HG03108 (cell line): ENCODE measurements at regions not wholly inside any gene's neighbourhood (a gene's known extent, or its start where the extent isn't known, plus 50 kb on each side); places are given as distances from the start of the nearest gene placed in this dataset.
A peak's percentile ranks its signal among the peaks of the same experiment; 100 is the strongest.
"Not testable (repeated sequence)": the region's sequence is repeated elsewhere in the genome, so short reads cannot be mapped to it uniquely, and the experiment has no call there.

ENCODE experiments used
- ATAC-seq: cut with Tn5 transposase; IDR thresholded peaks from one replicate; pipeline ENCODE4 v1.9.1; 2021; ENCODE audit warnings: moderate library complexity; ENCODE audit not compliant: unreplicated experiment

GRCh38 chr6:149127212-149127611 lies 190.3 kb upstream of the TAB2 start:
- ATAC-seq, result no peak

- ATAC-seq, result no peak
Observed at GRCh38 chr6:149128489-149129145, 188.9 kb upstream of the TAB2 start.

- no peak for ATAC-seq
Observed at GRCh38 chr6:149129371-149130077, 188.0 kb upstream of the TAB2 start.

GRCh38 chr6:149130090-149130489 lies 187.4 kb upstream of the TAB2 start:
- ATAC-seq, result no peak

- no peak for ATAC-seq
Observed at GRCh38 chr6:149130508-149130907, 187.0 kb upstream of the TAB2 start.

GRCh38 chr6:149131891-149132290 lies 185.6 kb upstream of the TAB2 start:
- no peak for ATAC-seq

- no peak for ATAC-seq
Observed at GRCh38 chr6:149132336-149132735, 185.2 kb upstream of the TAB2 start.

GRCh38 chr6:149134511-149134933 lies 183.0 kb upstream of the TAB2 start:
- no peak for ATAC-seq

- no peak for ATAC-seq
Observed at GRCh38 chr6:149135809-149136208, 181.7 kb upstream of the TAB2 start.

GRCh38 chr6:149136273-149136912 lies 181.1 kb upstream of the TAB2 start:
- ATAC-seq, result no peak

GRCh38 chr6:149136913-149137286 lies 180.6 kb upstream of the TAB2 start:
- no peak for ATAC-seq

GRCh38 chr6:149137594-149137993 lies 179.9 kb upstream of the TAB2 start:
- no peak for ATAC-seq

GRCh38 chr6:149138089-149138488 lies 179.4 kb upstream of the TAB2 start:
- ATAC-seq, result no peak

- ATAC-seq, result no peak
Observed at GRCh38 chr6:149138699-149139294, 178.7 kb upstream of the TAB2 start.

- no peak for ATAC-seq
Observed at GRCh38 chr6:149139782-149140136, 177.8 kb upstream of the TAB2 start.

GRCh38 chr6:149140137-149140909 lies 177.2 kb upstream of the TAB2 start:
- ATAC-seq, result peak; percentile 79

GRCh38 chr6:149140910-149141290 lies 176.6 kb upstream of the TAB2 start:
- peak; percentile 48 for ATAC-seq

GRCh38 chr6:149142924-149143429 lies 174.5 kb upstream of the TAB2 start:
- no peak for ATAC-seq

- not testable (repeated sequence) for ATAC-seq
Observed at GRCh38 chr6:149145800-149146199, 171.7 kb upstream of the TAB2 start.

- no peak for ATAC-seq
Observed at GRCh38 chr6:149147195-149147594, 170.3 kb upstream of the TAB2 start.
